GM21360 (cell line): ENCODE measurements at regions not wholly inside any gene's neighbourhood (a gene's known extent, or its start where the extent isn't known, plus 50 kb on each side); places are given as distances from the start of the nearest gene placed in this dataset.

Experiments
- ATAC-seq: cut with Tn5 transposase; IDR thresholded peaks from one replicate; pipeline ENCODE4 v1.9.1; 2021; ENCODE audit warnings: mild to moderate bottlenecking, moderate library complexity; ENCODE audit not compliant: unreplicated experiment

DNA sequence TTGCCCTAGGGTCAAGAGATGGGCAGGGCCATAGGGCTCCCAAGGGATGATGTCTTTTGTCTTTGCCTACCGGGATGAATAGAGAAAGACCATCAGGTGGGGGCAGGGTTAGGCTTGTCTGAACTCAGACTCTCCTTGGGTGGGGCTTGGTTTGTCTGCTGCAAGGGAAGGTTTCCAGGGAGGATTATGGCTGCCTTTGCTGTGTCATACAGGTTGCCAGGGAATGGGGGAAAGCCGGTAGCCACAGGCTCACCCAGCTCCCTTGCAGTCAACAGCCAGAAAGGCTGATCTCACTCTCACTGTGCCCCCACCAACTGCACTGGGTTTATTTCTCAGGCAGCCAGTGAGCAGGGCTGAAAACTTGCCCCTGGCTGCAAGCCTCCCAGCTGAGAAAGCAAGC, 253.2 kb downstream of the POLR1F start:
- no peak for ATAC-seq

GRCh38 chr7:19448091-19448490, 260.7 kb downstream of the POLR1F start:
- no peak for ATAC-seq

DNA sequence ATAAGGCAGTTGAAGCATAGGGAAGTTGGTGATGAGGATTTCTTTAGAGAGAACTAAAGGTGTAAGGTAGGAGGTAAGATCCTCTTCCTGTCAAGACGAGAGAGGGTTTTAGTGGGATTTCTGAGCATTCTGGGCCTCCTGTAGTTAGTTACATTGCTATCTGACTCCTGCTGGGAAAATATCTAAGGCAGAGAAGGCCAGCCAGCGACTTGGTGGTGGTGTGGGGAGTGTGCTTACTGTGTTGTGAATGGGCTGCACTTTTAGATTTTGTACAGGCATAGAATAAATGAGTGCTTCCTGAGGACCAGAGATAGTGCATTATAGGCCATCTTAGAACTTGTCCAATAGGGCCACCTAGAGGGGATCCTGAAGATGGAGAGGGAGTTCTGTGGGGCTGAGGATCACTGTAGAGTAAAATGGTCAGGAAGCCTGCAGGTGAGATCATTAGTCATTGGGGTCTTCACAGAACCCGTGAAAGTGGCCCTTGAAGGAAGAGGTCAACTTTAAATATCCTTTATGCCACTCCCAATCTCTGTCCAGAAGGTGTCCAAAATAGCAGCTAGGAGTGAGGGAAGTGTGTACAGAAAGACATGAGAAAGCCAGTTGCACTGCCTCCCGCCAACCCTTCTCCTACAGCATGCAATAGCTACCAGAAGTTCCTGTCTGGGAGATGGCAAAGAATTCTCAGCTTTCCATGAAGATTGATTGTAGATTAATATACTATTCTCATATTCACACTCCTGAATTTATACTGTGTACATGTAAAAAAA, 266.6 kb downstream of the POLR1F start:
- ATAC-seq = no peak

- no peak for ATAC-seq
Observed at GRCh38 chr7:19439517-19439916, 269.3 kb downstream of the POLR1F start.

DNA sequence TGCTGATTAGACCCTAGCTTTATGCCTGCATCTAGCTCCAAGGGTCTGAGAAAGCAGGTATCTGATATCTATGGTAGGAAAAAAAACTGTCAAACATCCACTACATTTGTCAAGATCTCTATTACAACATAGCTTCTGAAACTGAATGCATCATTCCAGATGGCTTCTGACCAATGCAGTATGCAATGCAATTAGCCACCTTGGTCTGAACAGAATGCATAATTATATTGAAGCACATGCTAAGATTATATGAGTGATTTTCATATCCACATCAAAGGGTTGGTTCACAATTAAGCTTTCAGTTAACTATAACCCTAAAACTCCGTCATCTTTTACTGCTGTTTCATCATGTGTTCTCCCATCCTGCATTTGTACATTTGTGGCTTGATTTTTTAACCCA, 271.4 kb downstream of the POLR1F start:
- ATAC-seq = no peak

GRCh38 chr7:19427944-19428343, 280.9 kb downstream of the POLR1F start:
- ATAC-seq = no peak

DNA sequence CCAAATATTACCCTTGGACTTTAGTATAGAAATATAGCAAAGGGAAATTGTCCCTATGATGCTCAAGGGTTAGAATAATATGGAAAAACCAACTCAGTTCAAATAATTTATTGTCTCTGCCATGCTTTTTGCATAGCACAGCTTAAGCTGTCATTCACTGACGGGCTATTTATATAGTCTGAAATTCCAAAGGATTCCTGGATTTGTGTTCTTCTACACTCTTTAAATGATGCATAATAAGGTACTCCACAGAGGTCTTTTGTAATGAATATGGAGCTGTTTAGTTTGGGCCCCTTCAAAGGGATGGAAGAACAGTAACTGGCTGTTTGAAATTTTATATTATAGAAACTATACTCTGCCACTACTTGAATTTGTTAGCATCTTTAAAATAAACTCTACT, 276.6 kb upstream of the FERD3L start:
- ATAC-seq = no peak

DNA sequence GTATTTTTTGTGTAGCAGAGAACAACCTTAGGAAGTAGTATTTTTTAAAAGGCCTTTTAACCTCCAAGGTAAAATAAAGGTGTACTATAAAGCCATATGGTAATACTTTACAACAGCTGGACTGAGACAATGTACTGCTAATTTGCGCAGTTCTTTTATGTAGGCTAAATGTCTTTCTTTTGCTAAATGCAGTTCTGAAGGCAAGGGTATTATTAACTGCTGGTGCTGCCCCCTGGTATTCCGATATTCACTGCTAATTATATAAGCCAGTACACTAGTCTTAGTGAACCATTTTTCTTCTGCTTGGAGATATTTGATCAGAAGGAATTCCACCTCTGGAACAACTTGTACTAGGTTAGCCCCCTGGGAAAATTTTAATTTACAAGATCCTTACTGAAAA, 272.0 kb upstream of the FERD3L start:
- ATAC-seq = no peak

- ATAC-seq = no peak
Observed at GRCh38 chr7:19415123-19415522, 269.9 kb upstream of the FERD3L start.

DNA sequence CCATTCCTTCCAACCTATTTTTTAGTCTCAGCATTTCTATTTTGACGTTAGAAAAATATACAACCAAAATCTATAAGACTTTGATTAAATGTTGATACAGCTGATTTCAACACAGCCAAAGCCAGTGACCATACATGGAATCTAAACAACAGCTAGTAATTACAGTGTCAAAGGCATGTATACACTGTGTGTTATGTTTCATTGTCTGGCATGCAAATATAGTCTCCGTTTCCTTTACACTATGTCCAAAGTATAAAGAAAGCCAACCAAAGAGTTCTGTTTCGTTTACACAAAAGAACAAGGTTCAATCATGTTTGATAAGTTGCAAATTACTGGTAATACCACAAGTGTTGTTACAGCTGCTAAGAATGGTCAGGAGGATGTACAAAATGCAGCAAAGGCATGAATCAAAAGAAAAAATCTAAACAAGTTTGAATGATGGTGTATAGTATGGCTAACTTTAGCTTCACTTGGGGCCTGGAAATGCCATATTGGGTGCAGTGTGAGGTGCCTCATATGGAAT, 268.3 kb upstream of the FERD3L start:
- ATAC-seq = no peak

GRCh38 chr7:19410691-19411090, 265.5 kb upstream of the FERD3L start:
- ATAC-seq = no peak

DNA sequence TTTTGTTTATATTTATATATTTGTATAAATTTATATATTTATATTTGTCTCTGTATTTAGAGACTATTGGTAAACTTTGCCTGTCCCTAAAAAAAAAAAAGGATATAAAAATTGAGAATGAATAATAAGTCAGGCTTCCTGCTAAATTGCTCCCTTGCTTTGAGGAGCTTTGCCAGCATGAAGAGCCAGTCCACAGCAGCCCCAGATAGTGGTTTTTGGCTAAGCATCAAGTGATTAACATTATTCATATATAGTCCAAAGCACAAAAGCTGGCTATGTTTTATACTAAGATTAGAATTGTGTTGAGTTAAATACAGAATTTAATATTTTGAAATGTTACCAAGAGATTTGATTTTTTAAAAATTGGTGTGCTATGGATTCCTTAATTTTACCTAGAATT, 264.9 kb upstream of the FERD3L start:
- ATAC-seq = no peak

DNA sequence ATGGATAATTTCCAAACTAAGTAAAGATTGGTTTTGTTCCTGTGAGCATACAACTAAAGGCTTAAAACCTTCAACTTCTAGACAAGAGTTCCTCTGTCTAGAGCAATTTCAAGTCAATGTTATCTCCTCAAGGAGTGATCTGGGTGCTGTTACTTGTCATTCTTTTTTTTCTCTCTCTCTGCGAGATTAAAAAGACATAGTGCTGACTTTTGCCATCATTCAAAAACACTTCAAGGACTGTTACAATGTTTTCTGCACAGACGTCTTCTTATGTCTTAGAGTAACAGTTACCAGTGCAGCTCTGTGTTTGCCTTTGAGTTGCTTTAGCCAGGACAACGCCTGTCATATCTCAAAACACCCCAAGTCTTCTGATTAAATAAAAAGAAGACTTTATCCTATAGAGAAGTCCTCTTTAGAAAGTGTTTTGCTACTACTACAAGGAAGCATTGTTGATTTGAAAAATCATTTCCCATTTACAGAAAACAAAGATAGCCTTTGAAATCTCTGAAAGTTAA, 263.5 kb upstream of the FERD3L start:
- no peak for ATAC-seq

GRCh38 chr7:19407270-19407669, 262.0 kb upstream of the FERD3L start:
- ATAC-seq = no peak

GRCh38 chr7:19405541-19405940, 260.3 kb upstream of the FERD3L start:
- ATAC-seq = no peak

- no peak for ATAC-seq
Observed at GRCh38 chr7:19404912-19405329, 259.7 kb upstream of the FERD3L start.

GRCh38 chr7:19403691-19404090, 258.5 kb upstream of the FERD3L start:
- no peak for ATAC-seq

GRCh38 chr7:19401461-19401860, 256.2 kb upstream of the FERD3L start:
- ATAC-seq = no peak

DNA sequence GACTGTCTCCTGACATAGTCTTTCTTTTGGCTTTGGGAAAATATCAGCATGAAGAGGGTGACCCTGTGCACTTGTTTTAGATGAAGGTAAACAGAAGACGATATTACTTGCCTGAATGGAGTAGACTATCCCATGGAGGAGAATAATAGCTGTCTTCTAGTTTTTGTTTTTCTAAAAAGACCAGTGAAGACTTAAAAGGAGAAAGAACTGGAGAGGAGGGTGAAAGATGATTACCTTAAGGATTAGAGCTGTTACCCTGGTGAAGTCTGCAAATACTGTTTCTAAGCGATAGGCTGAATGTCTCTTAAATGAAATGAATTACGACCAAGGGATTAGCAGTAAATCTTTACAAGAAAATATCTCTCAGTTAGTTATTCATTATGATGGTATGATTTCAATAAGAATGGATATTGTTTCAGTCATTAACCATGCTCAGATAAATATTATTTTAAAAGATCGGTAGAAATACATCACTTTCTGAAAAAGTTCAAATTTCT, 255.6 kb upstream of the FERD3L start:
- no peak for ATAC-seq

DNA sequence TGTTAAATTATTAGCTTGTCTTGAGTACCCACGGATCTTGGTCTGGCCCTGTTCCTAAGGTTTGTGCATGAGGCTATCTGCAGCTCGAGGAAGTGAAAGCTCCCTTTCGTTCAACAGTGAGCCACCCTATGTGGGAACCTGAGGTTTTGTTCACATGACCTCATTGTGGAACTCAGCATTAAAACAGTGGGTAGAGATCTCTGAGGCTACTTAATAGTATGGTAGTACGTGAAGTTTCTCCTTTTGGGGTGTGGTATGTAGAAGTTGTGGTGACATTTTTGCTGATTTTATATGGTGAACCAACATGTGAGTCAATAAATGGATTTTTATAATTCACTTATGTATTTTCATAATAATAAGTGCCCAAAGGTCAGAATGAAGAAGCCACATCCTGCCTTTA, 252.7 kb upstream of the FERD3L start:
- peak; percentile 96 for ATAC-seq

DNA sequence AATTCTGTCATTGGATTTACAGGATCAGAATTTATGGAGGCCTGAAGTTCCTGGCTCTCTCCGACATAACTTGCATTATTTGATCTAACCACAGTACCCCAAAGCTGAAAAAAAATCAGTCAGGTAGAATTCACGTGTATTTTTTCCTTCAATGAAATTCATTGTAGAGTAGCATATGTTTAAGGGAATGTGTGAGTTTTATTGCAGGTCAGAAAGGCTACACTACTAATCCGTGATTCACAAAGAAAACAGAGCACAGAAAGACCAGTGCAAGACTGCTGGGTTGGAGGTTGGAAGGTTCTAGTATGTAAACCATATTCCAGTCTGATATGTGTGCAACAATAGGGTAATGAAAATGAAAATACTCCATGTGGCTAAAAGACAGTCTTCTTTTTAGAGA, 247.0 kb upstream of the FERD3L start:
- no peak for ATAC-seq

DNA sequence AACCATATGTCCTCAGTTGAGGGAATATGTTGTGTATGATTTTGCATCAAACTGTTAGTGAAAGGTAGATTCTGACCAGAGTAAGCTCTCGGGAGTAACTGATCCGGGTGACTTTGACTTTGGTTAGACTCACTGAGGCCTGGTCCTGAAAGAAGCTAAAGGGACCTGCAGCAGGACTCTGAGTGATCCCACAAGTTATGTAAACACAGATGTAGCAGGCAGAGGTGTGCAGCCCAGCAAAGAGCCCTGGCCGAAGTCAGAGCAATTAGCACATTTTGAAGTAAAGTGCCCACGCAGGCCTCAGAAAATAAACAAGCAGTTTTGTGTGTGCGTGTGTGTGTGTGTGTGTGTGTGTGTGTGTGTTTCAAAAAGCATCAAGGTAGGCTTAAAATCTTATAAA, 245.6 kb upstream of the FERD3L start:
- ATAC-seq = no peak

DNA sequence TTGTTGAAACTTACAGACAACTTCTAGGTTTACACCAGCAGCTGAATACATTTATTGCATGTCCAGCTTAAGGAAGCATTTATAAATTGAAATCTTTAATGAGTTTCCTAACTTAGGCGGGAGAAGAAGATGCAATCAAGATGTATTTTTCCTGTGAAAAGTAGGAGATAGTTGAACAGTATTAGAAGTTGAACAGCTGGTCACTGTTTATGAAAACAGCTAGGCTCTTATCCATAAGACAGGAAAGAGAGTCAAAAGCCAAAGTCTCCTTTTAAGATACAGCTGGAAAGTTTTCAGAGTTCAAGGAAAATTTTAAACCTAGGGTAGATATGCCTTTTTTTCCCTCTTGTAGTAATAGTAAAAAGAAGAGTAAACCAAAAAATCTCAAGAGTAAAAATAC, 236.1 kb upstream of the FERD3L start:
- ATAC-seq = no peak
